DND-41 (cell line): ENCODE measurements at regions not wholly inside any gene's neighbourhood (a gene's known extent, or its start where the extent isn't known, plus 50 kb on each side); places are given as distances from the start of the nearest gene placed in this dataset.

Experiments
- EZH2 ChIP-seq: IDR thresholded peaks from 3 replicates; pipeline ENCODE4 v1.6.1; 2012; ENCODE audit warnings: borderline replicate concordance, low read depth, mild to moderate bottlenecking, moderate library complexity, low read length, inconsistent platforms; ENCODE audit not compliant: severe bottlenecking
- TF ChIP-seq, protein P1 (sequence below): IDR thresholded peaks from 2 replicates; pipeline ENCODE4 v1.5.1; 2012; ENCODE audit warnings: borderline replicate concordance, low read length, moderate library complexity, mild to moderate bottlenecking; ENCODE audit not compliant: poor library complexity, severe bottlenecking; ENCODE audit errors: extremely low read depth

- no peak for TF ChIP-seq EZH2
- TF ChIP-seq, protein P1, sequence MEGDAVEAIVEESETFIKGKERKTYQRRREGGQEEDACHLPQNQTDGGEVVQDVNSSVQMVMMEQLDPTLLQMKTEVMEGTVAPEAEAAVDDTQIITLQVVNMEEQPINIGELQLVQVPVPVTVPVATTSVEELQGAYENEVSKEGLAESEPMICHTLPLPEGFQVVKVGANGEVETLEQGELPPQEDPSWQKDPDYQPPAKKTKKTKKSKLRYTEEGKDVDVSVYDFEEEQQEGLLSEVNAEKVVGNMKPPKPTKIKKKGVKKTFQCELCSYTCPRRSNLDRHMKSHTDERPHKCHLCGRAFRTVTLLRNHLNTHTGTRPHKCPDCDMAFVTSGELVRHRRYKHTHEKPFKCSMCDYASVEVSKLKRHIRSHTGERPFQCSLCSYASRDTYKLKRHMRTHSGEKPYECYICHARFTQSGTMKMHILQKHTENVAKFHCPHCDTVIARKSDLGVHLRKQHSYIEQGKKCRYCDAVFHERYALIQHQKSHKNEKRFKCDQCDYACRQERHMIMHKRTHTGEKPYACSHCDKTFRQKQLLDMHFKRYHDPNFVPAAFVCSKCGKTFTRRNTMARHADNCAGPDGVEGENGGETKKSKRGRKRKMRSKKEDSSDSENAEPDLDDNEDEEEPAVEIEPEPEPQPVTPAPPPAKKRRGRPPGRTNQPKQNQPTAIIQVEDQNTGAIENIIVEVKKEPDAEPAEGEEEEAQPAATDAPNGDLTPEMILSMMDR, result no peak
Observed at GRCh38 chr9:28487561-28487960, 914.3 kb upstream of the C9orf72 start.
